ENCODE measurements at regions not wholly inside any gene's neighbourhood (a gene's known extent, or its start where the extent isn't known, plus 50 kb on each side); places are given as distances from the start of the nearest gene placed in this dataset.

GRCh38 chrX:81377329-81377728 lies 175.4 kb downstream of the SH3BGRL start:
- H3K9me3 ChIP-seq: no peaks in the 10 kb centered on the region
- in situ Hi-C loops (cut with MboI; ENCODE audit: low pct_ligation_motif_present in 1 of 4, low pct_unique_long_range_greater_than_20kb in 1 of 4, low sequenced_read_pairs in 3 of 4) (loop anchor here in 2 of 4 donors (25.0 kb wide), 1 partner anchor 190 kb away; no protein-coding TSS in a partner anchor), intact Hi-C loops (cut with DNase I; ENCODE audit: low total_unique reads) (no loop called here)
- H3K27me3 ChIP-seq: no peaks in the 10 kb centered on the region
- H3K4me1 ChIP-seq: no peaks in the 10 kb centered on the region
- no peak overlapping the region for H3K4me3 ChIP-seq
- H3K36me3 ChIP-seq: no peaks in the 10 kb centered on the region
- TF ChIP-seq POLR2A (IDR thresholded peaks at IDR 0.05): no peak
- TF ChIP-seq CTCF (IDR thresholded peaks at IDR 0.05): peak; percentile 35 to 55 (median 42)
- TF ChIP-seq EP300 (IDR thresholded peaks at IDR 0.05; ENCODE audit: low read depth): no peak
- H3K27ac ChIP-seq: no peak overlapping the region
- 15 to 29% methylated on average over 2 of the region's 2 CpGs for WGBS, 2 donors (ENCODE audit: low coverage in 1 of 2)
- DNase-seq: no peak

- 71 to 81% methylated on average over 1 of the region's 1 CpG for WGBS, 2 donors (ENCODE audit: low coverage in 1 of 2)
- no peak for DNase-seq
- no peaks in the 10 kb centered on the region for H3K27me3 ChIP-seq
- intact Hi-C loops (cut with DNase I; ENCODE audit: low total_unique reads): no loop called here
- no peak for TF ChIP-seq POLR2A (IDR thresholded peaks at IDR 0.05)
- no peak for TF ChIP-seq POLR2AphosphoS5 (IDR thresholded peaks at IDR 0.05)
- no peak for TF ChIP-seq EP300 (IDR thresholded peaks at IDR 0.05; ENCODE audit: low read depth)
- TF ChIP-seq CTCF (IDR thresholded peaks at IDR 0.05): no peak
- no peak overlapping the region for H3K27ac ChIP-seq
- H3K4me3 ChIP-seq: no peak overlapping the region
- H3K36me3 ChIP-seq: no peaks in the 10 kb centered on the region
- no peaks in the 10 kb centered on the region for H3K9me3 ChIP-seq
- H3K4me1 ChIP-seq: no peaks in the 10 kb centered on the region
- in situ Hi-C loops (cut with MboI; ENCODE audit: low pct_ligation_motif_present in 1 of 4, low pct_unique_long_range_greater_than_20kb in 1 of 4, low sequenced_read_pairs in 3 of 4): loop anchor here in 2 of 4 donors (25.0 kb wide), 1 partner anchor 191 kb away; no protein-coding TSS in a partner anchor
Observed at GRCh38 chrX:81378560-81378959, 176.7 kb downstream of the SH3BGRL start.

GRCh38 chrX:81390237-81390636 lies 188.3 kb downstream of the SH3BGRL start:
- H3K4me3 ChIP-seq: no peak overlapping the region
- no peaks in the 10 kb centered on the region for H3K9me3 ChIP-seq
- no peak for DNase-seq
- H3K27ac ChIP-seq: no peak overlapping the region
- H3K36me3 ChIP-seq: no peaks in the 10 kb centered on the region
- TF ChIP-seq EP300 (IDR thresholded peaks at IDR 0.05; ENCODE audit: low read depth) (no peak), POLR2AphosphoS5 (IDR thresholded peaks at IDR 0.05) (no peak), POLR2A (IDR thresholded peaks at IDR 0.05) (no peak)
- intact Hi-C loops (cut with DNase I; ENCODE audit: low total_unique reads): no loop called here
- in situ Hi-C loops (cut with MboI; ENCODE audit: low pct_ligation_motif_present in 1 of 4, low pct_unique_long_range_greater_than_20kb in 1 of 4, low sequenced_read_pairs in 3 of 4): loop anchor here in 2 of 4 donors (25.0 kb wide), 1 partner anchor 203 kb away; no protein-coding TSS in a partner anchor
- H3K27me3 ChIP-seq: no peaks in the 10 kb centered on the region
- H3K4me1 ChIP-seq: no peaks in the 10 kb centered on the region

- intact Hi-C loops (cut with DNase I; ENCODE audit: low total_unique reads) (no loop called here), in situ Hi-C loops (cut with MboI; ENCODE audit: low pct_ligation_motif_present in 1 of 4, low pct_unique_long_range_greater_than_20kb in 1 of 4, low sequenced_read_pairs in 3 of 4) (loop anchor here in 2 of 4 donors (25.0 kb wide), 1 partner anchor 205 kb away; no protein-coding TSS in a partner anchor)
- no peaks in the 10 kb centered on the region for H3K4me1 ChIP-seq
- H3K27me3 ChIP-seq: no peaks in the 10 kb centered on the region
- DNase-seq: no peak
- H3K4me3 ChIP-seq: no peak overlapping the region
- no peaks in the 10 kb centered on the region for H3K36me3 ChIP-seq
- no peaks in the 10 kb centered on the region for H3K9me3 ChIP-seq
- TF ChIP-seq POLR2A (IDR thresholded peaks at IDR 0.05) (no peak), CTCF (IDR thresholded peaks at IDR 0.05) (no peak), EP300 (IDR thresholded peaks at IDR 0.05; ENCODE audit: low read depth) (no peak), POLR2AphosphoS5 (IDR thresholded peaks at IDR 0.05) (no peak)
- no peak overlapping the region for H3K27ac ChIP-seq
Observed at GRCh38 chrX:81392396-81392795, 190.5 kb downstream of the SH3BGRL start.

- Histone ChIP-seq H3K36me3 (no peaks in the 10 kb centered on the region), H3K27ac (no peak overlapping the region), H3K9me3 (no peaks in the 10 kb centered on the region), H3K4me1 (no peaks in the 10 kb centered on the region), H3K4me3 (no peak overlapping the region), H3K27me3 (no peaks in the 10 kb centered on the region)
- intact Hi-C loops (cut with DNase I; ENCODE audit: low total_unique reads): no loop called here
- in situ Hi-C loops (cut with MboI; ENCODE audit: low pct_ligation_motif_present in 1 of 4, low pct_unique_long_range_greater_than_20kb in 1 of 4, low sequenced_read_pairs in 3 of 4): no loop called here
- TF ChIP-seq POLR2A (IDR thresholded peaks at IDR 0.05): no peak
- DNase-seq: no peak
Observed at GRCh38 chrX:81405781-81406180, 203.9 kb downstream of the SH3BGRL start.
